SK-N-SH (cell line): ENCODE measurements at regions not wholly inside any gene's neighbourhood (a gene's known extent, or its start where the extent isn't known, plus 50 kb on each side); places are given as distances from the start of the nearest gene placed in this dataset.

Source experiments
- CTCF ChIA-PET: fragments of 300-600, 350-600 bp; formaldehyde crosslinking; extraction: SDS; loops from one replicate; lab custom pipeline; 2021; lab: Yijun Ruan, JAX
- POLR2A ChIA-PET: fragments of 350-600 bp; sonication (Branson Sonifier 250); formaldehyde crosslinking; extraction: SDS; loops from one replicate; lab custom pipeline; 2020; ENCODE audit warnings: antibody characterized with exemption, inconsistent platforms; lab: Yijun Ruan, JAX
- DNase-seq: peaks from one replicate; pipeline ENCODE4 v3.0.0; 2012
- H2AFZ ChIP-seq: fragments of 200-600 bp; sonication (generic); 2 replicates; pipeline ENCODE4 v1.8.1; 2016; ENCODE audit warnings: antibody characterized with exemption, mild to moderate bottlenecking, low read depth
- H3F3A ChIP-seq: fragments of 200-600 bp; sonication (generic); replicated peaks from 2 replicates; pipeline ENCODE3; 2016; ENCODE audit warnings: antibody characterized with exemption, mild to moderate bottlenecking; ENCODE audit not compliant: insufficient read depth
- H3K27ac ChIP-seq, 2 experiments: fragments of 200-500 bp in 1 of 2; fragments of 200-600 bp in 1 of 2; sonication (Bioruptor generic) in 1 of 2; sonication (generic), shearing (Covaris generic) in 1 of 2; 2 replicates each; pipeline versions ENCODE4 v1.5.1 to v1.6.1; 2014 to 2016; ENCODE audit warnings: low read depth in 2 of 2, inconsistent platforms in 1 of 2, low read length in 1 of 2, mild to moderate bottlenecking in 1 of 2, mixed read lengths in 1 of 2
- H3K27me3 ChIP-seq: fragments of 200-600 bp; sonication (generic), shearing (Covaris generic); 2 replicates; pipeline ENCODE4 v1.6.1; 2016; ENCODE audit warnings: mixed run types; ENCODE audit not compliant: insufficient read depth
- H3K36me3 ChIP-seq, 2 experiments: fragments of 200-500 bp in 1 of 2; fragments of 200-600 bp in 1 of 2; sonication (Bioruptor generic) in 1 of 2; sonication (generic) in 1 of 2; replicated peaks in 1 of 2; 2 replicates each; pipeline versions ENCODE3 to v1.5.1; 2014 to 2016; ENCODE audit warnings: low read length in 1 of 2, mild to moderate bottlenecking in 1 of 2; ENCODE audit not compliant: insufficient read depth in 2 of 2, control insufficient read depth in 1 of 2
- H3K4me1 ChIP-seq, 2 experiments: fragments of 200-500 bp in 1 of 2; fragments of 200-600 bp in 1 of 2; sonication (Bioruptor generic) in 1 of 2; sonication (generic), shearing (Covaris generic) in 1 of 2; 2 replicates each; pipeline versions ENCODE4 v1.5.1 to v1.6.1; 2014 to 2016; ENCODE audit warnings: low read depth in 1 of 2, low read length in 1 of 2, mixed run types in 1 of 2; ENCODE audit not compliant: insufficient read depth in 2 of 2, control insufficient read depth in 1 of 2
- H3K4me2 ChIP-seq: fragments of 200-600 bp; sonication (generic), shearing (Covaris generic); 2 replicates; pipeline ENCODE4 v1.6.1; 2017; ENCODE audit warnings: mixed run types
- H3K4me3 ChIP-seq, 2 experiments: fragments of 200-500 bp in 1 of 2; fragments of 200-600 bp in 1 of 2; sonication (Bioruptor generic) in 1 of 2; sonication (generic), shearing (Covaris generic) in 1 of 2; 2 replicates each; pipeline versions ENCODE4 v1.5.1 to v1.8.1; 2014 to 2016; ENCODE audit warnings: low read depth in 2 of 2, inconsistent platforms in 1 of 2, low read length in 1 of 2, mild to moderate bottlenecking in 1 of 2, mixed read lengths in 1 of 2, moderate library complexity in 1 of 2
- H3K79me2 ChIP-seq: fragments of 200-600 bp; sonication (generic); 2 replicates; pipeline ENCODE4 v1.8.1; 2017; ENCODE audit warnings: mild to moderate bottlenecking; ENCODE audit not compliant: insufficient read depth
- H3K9ac ChIP-seq: fragments of 200-600 bp; sonication (generic); 2 replicates; pipeline ENCODE4 v1.6.1; 2017; ENCODE audit warnings: mixed run types
- H3K9me2 ChIP-seq: fragments of 200-600 bp; sonication (generic); 2 replicates; pipeline ENCODE4 v1.6.1; 2017; ENCODE audit warnings: mixed run types
- H3K9me3 ChIP-seq: fragments of 200-600 bp; sonication (generic); 2 replicates; pipeline ENCODE4 v1.6.1; 2017; ENCODE audit warnings: mixed run types, mild to moderate bottlenecking, moderate library complexity
- H4K20me1 ChIP-seq: fragments of 200-600 bp; sonication (generic); 2 replicates; pipeline ENCODE4 v1.6.1; 2017; ENCODE audit warnings: mild to moderate bottlenecking, mixed run types; ENCODE audit not compliant: insufficient read depth
- CHD2 ChIP-seq: fragments of 150-350 bp; IDR thresholded peaks from 2 replicates; pipeline ENCODE4 v1.6.1; 2018; ENCODE audit warnings: low read length; ENCODE audit not compliant: partially characterized antibody
- CTCF ChIP-seq: fragments of 200-600 bp; sonication (generic); IDR thresholded peaks from 2 replicates; pipeline ENCODE4 v1.6.1; 2017; ENCODE audit warnings: antibody characterized with exemption, mild to moderate bottlenecking, moderate library complexity
- ELF1 ChIP-seq: IDR thresholded peaks from 2 replicates; pipeline ENCODE4 v1.4.0; 2012
- EZH2phosphoT487 ChIP-seq: fragments of 200-600 bp; sonication (generic); IDR thresholded peaks from 2 replicates; pipeline ENCODE4 v1.6.1; 2017; ENCODE audit warnings: low read depth, mixed run types, mild to moderate bottlenecking, antibody characterized with exemption, moderate library complexity, borderline replicate concordance
- FOSL2 ChIP-seq: IDR thresholded peaks from 2 replicates; pipeline ENCODE4 v1.4.0; 2012; ENCODE audit warnings: low read depth, mild to moderate bottlenecking, moderate library complexity, borderline replicate concordance
- FOXJ3 ChIP-seq: sonication (generic); formaldehyde crosslinking; IDR thresholded peaks from 2 replicates; pipeline ENCODE4 v1.5.1; 2020; ENCODE audit warnings: mild to moderate bottlenecking, missing genetic modification reagents
- FOXM1 ChIP-seq: IDR thresholded peaks from 2 replicates; pipeline ENCODE4 v1.4.0; 2012; ENCODE audit warnings: low read depth, mild to moderate bottlenecking
- GABPA ChIP-seq: IDR thresholded peaks from 2 replicates; pipeline ENCODE4 v1.4.0; 2012; ENCODE audit warnings: low read depth, mild to moderate bottlenecking
- JUND ChIP-seq: IDR thresholded peaks from 2 replicates; pipeline ENCODE4 v1.4.0; 2012
- MEF2A ChIP-seq: IDR thresholded peaks from 2 replicates; pipeline ENCODE4 v1.4.0; 2012; ENCODE audit warnings: low read depth, borderline replicate concordance
- MXI1 ChIP-seq: IDR thresholded peaks from 2 replicates; pipeline ENCODE4 v1.6.1; 2012; ENCODE audit warnings: mild to moderate bottlenecking, low read depth, low read length, improper control_type of control experiment
- NFIC ChIP-seq: IDR thresholded peaks from 2 replicates; pipeline ENCODE4 v1.4.0; 2012; ENCODE audit warnings: borderline replicate concordance
- NRF1 ChIP-seq: IDR thresholded peaks from 2 replicates; pipeline ENCODE4 v1.6.1; 2012; ENCODE audit warnings: low read depth, mild to moderate bottlenecking, low read length
- POLR2AphosphoS5 ChIP-seq: IDR thresholded peaks from 2 replicates; pipeline ENCODE4 v1.6.1; 2012; ENCODE audit warnings: low read depth, low read length
- RAD21 ChIP-seq: IDR thresholded peaks from 2 replicates; pipeline ENCODE4 v1.6.1; 2012; ENCODE audit warnings: mild to moderate bottlenecking, low read length
- RFX5 ChIP-seq: IDR thresholded peaks from 2 replicates; pipeline ENCODE4 v1.6.1; 2012; ENCODE audit warnings: mild to moderate bottlenecking, improper control_type of control experiment, low read length
- SIN3A ChIP-seq: IDR thresholded peaks from 2 replicates; pipeline ENCODE4 v1.6.1; 2012; ENCODE audit warnings: low read depth, mild to moderate bottlenecking, low read length, moderate library complexity, borderline replicate concordance
- SMC3 ChIP-seq: IDR thresholded peaks from 2 replicates; pipeline ENCODE4 v1.6.1; 2012; ENCODE audit warnings: low read depth, low read length, improper control_type of control experiment
- TAF1 ChIP-seq: IDR thresholded peaks from 2 replicates; pipeline ENCODE4 v1.6.1; 2012; ENCODE audit warnings: low read depth, mild to moderate bottlenecking, low read length, moderate library complexity, borderline replicate concordance
- TCF12 ChIP-seq: IDR thresholded peaks from 2 replicates; pipeline ENCODE4 v1.4.0; 2012
- USF1 ChIP-seq: IDR thresholded peaks from 2 replicates; pipeline ENCODE4 v1.4.0; 2012; ENCODE audit warnings: low read depth, borderline replicate concordance
- USF2 ChIP-seq: fragments of 150-350 bp; IDR thresholded peaks from 2 replicates; pipeline ENCODE4 v1.6.1; 2017; ENCODE audit warnings: antibody characterized with exemption, low read length, low read depth, borderline replicate concordance
- whole genome bisulfite sequencing: methylation state at CpG from one replicate; pipeline ENCODE4 v1.1.6; 2017; ENCODE audit warnings: low lambda C conversion rate; 5-methylcytosine and 5-hydroxymethylcytosine counted together

- no peaks in the 10 kb centered on the region for H3K36me3 ChIP-seq
- no peak overlapping the region for H3K9ac ChIP-seq
- peak; percentile 2 for DNase-seq
- no peak overlapping the region for H3K27ac ChIP-seq
- no peak overlapping the region for H2AFZ ChIP-seq
- no peaks in the 10 kb centered on the region for H3F3A ChIP-seq
- H3K9me2 ChIP-seq = no peaks in the 10 kb centered on the region
- POLR2A ChIA-PET = no interaction called here
- no peak for TF ChIP-seq POLR2AphosphoS5
- TF ChIP-seq RAD21 = no peak
- no peak for TF ChIP-seq FOSL2
- no peak for TF ChIP-seq USF2
- TF ChIP-seq FOXJ3 (CRISPR knock-in tag) = no peak
- no peak for TF ChIP-seq CHD2
- TF ChIP-seq FOXM1 = no peak
- TF ChIP-seq NRF1 = no peak
- TF ChIP-seq JUND = no peak
- TF ChIP-seq CTCF = no peak
- no peak for TF ChIP-seq ELF1
- TF ChIP-seq NFIC = no peak
- TF ChIP-seq TCF12 = no peak
- TF ChIP-seq RFX5 = no peak
- TF ChIP-seq SMC3 = no peak
- no peaks in the 10 kb centered on the region; the same call in 1 of the 2 replicates for H3K27me3 ChIP-seq
- no peak overlapping the region for H3K4me3 ChIP-seq
- no peaks in the 10 kb centered on the region for H3K79me2 ChIP-seq
- H3K4me2 ChIP-seq = no peak overlapping the region
- CTCF ChIA-PET = no interaction called here
- H4K20me1 ChIP-seq = no peaks in the 10 kb centered on the region
- H3K9me3 ChIP-seq = no peaks in the 10 kb centered on the region
- no peaks in the 10 kb centered on the region for H3K4me1 ChIP-seq
- WGBS = 41% methylated on average over 4 of the region's 4 CpGs
Measured at GRCh38 chr6:96716221-96716620, 121.1 kb downstream of the GPR63 start.

GRCh38 chr6:96715608-96716007 is 121.7 kb downstream of the GPR63 start:
- DNase-seq = no peak
- Histone ChIP-seq H3K9me3 (no peaks in the 10 kb centered on the region), H3K79me2 (no peaks in the 10 kb centered on the region), H3K4me2 (no peak overlapping the region), H3K9ac (no peak overlapping the region), H3K36me3 (no peaks in the 10 kb centered on the region), H3K9me2 (no peaks in the 10 kb centered on the region), H3K4me3 (no peak overlapping the region), H3K4me1 (no peaks in the 10 kb centered on the region), H2AFZ (no peak overlapping the region), H3K27ac (no peak overlapping the region), H4K20me1 (no peaks in the 10 kb centered on the region), H3F3A (no peaks in the 10 kb centered on the region), H3K27me3 (no peaks in the 10 kb centered on the region; the same call in 1 of the 2 replicates)
- WGBS = 18% methylated on average over 1 of the region's 1 CpG
- POLR2A ChIA-PET = interaction anchor here (0.6 kb wide), 1 partner anchor 670 kb away, joined by 3 read pairs; no protein-coding TSS in a partner anchor
- CTCF ChIA-PET = no interaction called here
- no peak for TF ChIP-seq USF2
- no peak for TF ChIP-seq FOXM1
- TF ChIP-seq RFX5 = no peak
- TF ChIP-seq MXI1 = no peak
- no peak for TF ChIP-seq USF1
- TF ChIP-seq TCF12 = no peak
- no peak for TF ChIP-seq POLR2AphosphoS5
- no peak for TF ChIP-seq FOXJ3 (CRISPR knock-in tag)
- no peak for TF ChIP-seq MEF2A
- no peak for TF ChIP-seq SMC3
- TF ChIP-seq CTCF = no peak
- TF ChIP-seq GABPA = no peak
- TF ChIP-seq EZH2phosphoT487 = no peak
- TF ChIP-seq TAF1 = no peak
- TF ChIP-seq CHD2 = no peak
- TF ChIP-seq SIN3A = no peak
